DOHH2 (cell line): ENCODE measurements at regions not wholly inside any gene's neighbourhood (a gene's known extent, or its start where the extent isn't known, plus 50 kb on each side); places are given as distances from the start of the nearest gene placed in this dataset.

Experiments used
- H3F3A ChIP-seq: fragments of 200-600 bp; sonication (generic), shearing (Covaris generic); 2 replicates; pipeline ENCODE4 v1.6.0; 2016; ENCODE audit warnings: antibody characterized with exemption, mild to moderate bottlenecking; ENCODE audit not compliant: control insufficient read depth, insufficient read depth
- H3K27ac ChIP-seq: fragments of 200-600 bp; sonication (generic); 2 replicates; pipeline ENCODE4 v1.5.1; 2014; ENCODE audit warnings: low read depth, mild to moderate bottlenecking, low read length, moderate library complexity
- H3K27me3 ChIP-seq: fragments of 200-600 bp; sonication (generic); 2 replicates; pipeline ENCODE4 v1.6.1; 2014; ENCODE audit warnings: mild to moderate bottlenecking, low read length, mixed read lengths; ENCODE audit not compliant: control insufficient read depth
- H3K36me3 ChIP-seq: fragments of 200-600 bp; sonication (generic); 2 replicates; pipeline ENCODE4 v1.6.1; 2014; ENCODE audit warnings: mild to moderate bottlenecking, low read length, moderate library complexity, mixed read lengths; ENCODE audit not compliant: control insufficient read depth
- H3K4me1 ChIP-seq: fragments of 200-600 bp; sonication (generic); 2 replicates; pipeline ENCODE4 v1.6.1; 2014; ENCODE audit warnings: mild to moderate bottlenecking, low read length, mixed read lengths; ENCODE audit not compliant: control insufficient read depth
- H3K4me2 ChIP-seq: fragments of 200-600 bp; sonication (generic); 2 replicates; pipeline ENCODE4 v1.6.0; 2014; ENCODE audit warnings: mild to moderate bottlenecking, low read length, moderate library complexity
- H3K4me3 ChIP-seq: fragments of 200-600 bp; sonication (generic); 2 replicates; pipeline ENCODE4 v1.5.1; 2014; ENCODE audit warnings: mild to moderate bottlenecking, low read length, mixed read lengths
- H3K79me2 ChIP-seq: fragments of 200-600 bp; sonication (generic); 2 replicates; pipeline ENCODE4 v1.6.1; 2014; ENCODE audit warnings: mild to moderate bottlenecking, low read length, mixed read lengths; ENCODE audit not compliant: control insufficient read depth
- H3K9me2 ChIP-seq: fragments of 200-600 bp; sonication (generic); replicated peaks from 2 replicates; pipeline ENCODE4 v1.6.1; 2014; ENCODE audit warnings: mild to moderate bottlenecking, low read length, mixed read lengths; ENCODE audit not compliant: control insufficient read depth
- H3K9me3 ChIP-seq: fragments of 200-600 bp; sonication (generic); 2 replicates; pipeline ENCODE4 v1.6.1; 2014; ENCODE audit warnings: antibody characterized with exemption, low read length, mixed read lengths; ENCODE audit not compliant: control insufficient read depth, insufficient read depth
- H4K20me1 ChIP-seq: fragments of 200-600 bp; sonication (generic); 2 replicates; pipeline ENCODE4 v1.6.0; 2014; ENCODE audit warnings: low read depth, mild to moderate bottlenecking, antibody characterized with exemption, low read length, moderate library complexity; ENCODE audit not compliant: control insufficient read depth, insufficient read depth
- EZH2phosphoT487 ChIP-seq: fragments of 200-600 bp; sonication (generic); IDR thresholded peaks from 2 replicates; pipeline ENCODE4 v1.6.1; 2017; ENCODE audit warnings: borderline replicate concordance, mild to moderate bottlenecking, antibody characterized with exemption, low read length, moderate library complexity, mixed read lengths
- TF ChIP-seq, protein P1 (sequence below): fragments of 200-600 bp; sonication (generic); IDR thresholded peaks from one replicate; pipeline ENCODE4 v1.5.1; 2014; ENCODE audit warnings: antibody characterized with exemption, mild to moderate bottlenecking, low read depth, low read length; ENCODE audit not compliant: poor library complexity, severe bottlenecking

GRCh38 chr19:29325241-29325975 is 112.5 kb upstream of the UQCRFS1 start:
- H3K4me3 ChIP-seq: no peak overlapping the region
- no peak for TF ChIP-seq EZH2phosphoT487
- TF ChIP-seq, protein P1, sequence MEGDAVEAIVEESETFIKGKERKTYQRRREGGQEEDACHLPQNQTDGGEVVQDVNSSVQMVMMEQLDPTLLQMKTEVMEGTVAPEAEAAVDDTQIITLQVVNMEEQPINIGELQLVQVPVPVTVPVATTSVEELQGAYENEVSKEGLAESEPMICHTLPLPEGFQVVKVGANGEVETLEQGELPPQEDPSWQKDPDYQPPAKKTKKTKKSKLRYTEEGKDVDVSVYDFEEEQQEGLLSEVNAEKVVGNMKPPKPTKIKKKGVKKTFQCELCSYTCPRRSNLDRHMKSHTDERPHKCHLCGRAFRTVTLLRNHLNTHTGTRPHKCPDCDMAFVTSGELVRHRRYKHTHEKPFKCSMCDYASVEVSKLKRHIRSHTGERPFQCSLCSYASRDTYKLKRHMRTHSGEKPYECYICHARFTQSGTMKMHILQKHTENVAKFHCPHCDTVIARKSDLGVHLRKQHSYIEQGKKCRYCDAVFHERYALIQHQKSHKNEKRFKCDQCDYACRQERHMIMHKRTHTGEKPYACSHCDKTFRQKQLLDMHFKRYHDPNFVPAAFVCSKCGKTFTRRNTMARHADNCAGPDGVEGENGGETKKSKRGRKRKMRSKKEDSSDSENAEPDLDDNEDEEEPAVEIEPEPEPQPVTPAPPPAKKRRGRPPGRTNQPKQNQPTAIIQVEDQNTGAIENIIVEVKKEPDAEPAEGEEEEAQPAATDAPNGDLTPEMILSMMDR: no peak
- no peaks in the 10 kb centered on the region for H3F3A ChIP-seq
- no peaks in the 10 kb centered on the region for H3K36me3 ChIP-seq
- peaks cover 9% of the 10 kb centered on the region for H3K4me1 ChIP-seq
- no peaks in the 10 kb centered on the region for H3K79me2 ChIP-seq
- H3K27me3 ChIP-seq: peaks cover 4% of the 10 kb centered on the region; the same call in 1 of the 2 replicates
- no peak overlapping the region for H3K27ac ChIP-seq
- no peaks in the 10 kb centered on the region for H4K20me1 ChIP-seq
- no peaks in the 10 kb centered on the region for H3K9me2 ChIP-seq
- H3K9me3 ChIP-seq: peaks cover 4% of the 10 kb centered on the region; the same call in 1 of the 2 replicates
- H3K4me2 ChIP-seq: no peak overlapping the region

DNA sequence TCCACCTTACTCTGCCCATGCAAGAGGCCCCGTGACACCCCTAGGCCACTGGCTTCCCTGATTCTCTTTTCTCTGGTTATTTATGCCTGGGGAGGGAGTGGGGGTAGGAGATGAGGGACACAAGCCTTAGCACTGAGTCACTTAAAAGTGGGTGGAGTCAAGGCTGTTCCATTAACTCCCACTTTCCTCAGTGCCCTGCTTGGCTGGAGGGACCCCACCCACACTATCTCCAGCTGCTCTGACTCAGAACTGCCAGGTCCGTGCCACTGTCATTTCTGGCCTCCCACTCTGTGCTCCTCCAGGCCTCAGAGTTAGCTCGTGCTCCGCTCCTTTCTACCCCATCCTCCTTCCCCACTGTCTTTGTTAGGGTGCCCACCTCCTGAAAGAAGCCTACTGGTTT is 113.4 kb upstream of the UQCRFS1 start:
- no peaks in the 10 kb centered on the region for H3K9me2 ChIP-seq
- H3K4me3 ChIP-seq: no peak overlapping the region
- H3K36me3 ChIP-seq: no peaks in the 10 kb centered on the region
- TF ChIP-seq, protein P1: no peak
- no peak for TF ChIP-seq EZH2phosphoT487
- no peaks in the 10 kb centered on the region for H3F3A ChIP-seq
- H4K20me1 ChIP-seq: no peaks in the 10 kb centered on the region
- H3K9me3 ChIP-seq: peaks cover 4% of the 10 kb centered on the region; the same call in 1 of the 2 replicates
- no peak overlapping the region for H3K27ac ChIP-seq
- H3K27me3 ChIP-seq: no peaks in the 10 kb centered on the region; the same call in 1 of the 2 replicates
- peaks cover 9% of the 10 kb centered on the region for H3K4me1 ChIP-seq
- no peak overlapping the region for H3K4me2 ChIP-seq
- no peaks in the 10 kb centered on the region for H3K79me2 ChIP-seq

- Histone ChIP-seq H3F3A (no peaks in the 10 kb centered on the region), H3K79me2 (no peaks in the 10 kb centered on the region), H3K36me3 (no peaks in the 10 kb centered on the region), H4K20me1 (no peaks in the 10 kb centered on the region), H3K27ac (no peak overlapping the region), H3K9me2 (no peaks in the 10 kb centered on the region), H3K9me3 (peaks cover 4% of the 10 kb centered on the region; the same call in 1 of the 2 replicates), H3K4me3 (no peak overlapping the region), H3K27me3 (no peaks in the 10 kb centered on the region), H3K4me2 (no peak overlapping the region), H3K4me1 (peaks cover 9% of the 10 kb centered on the region)
- no peak for TF ChIP-seq EZH2phosphoT487
- TF ChIP-seq, protein P1: no peak
These were observed 114.2 kb upstream of the UQCRFS1 start for GRCh38 chr19:29326849-29327840.
